ENCODE measurements at regions not wholly inside any gene's neighbourhood (a gene's known extent, or its start where the extent isn't known, plus 50 kb on each side); places are given as distances from the start of the nearest gene placed in this dataset.

DNA sequence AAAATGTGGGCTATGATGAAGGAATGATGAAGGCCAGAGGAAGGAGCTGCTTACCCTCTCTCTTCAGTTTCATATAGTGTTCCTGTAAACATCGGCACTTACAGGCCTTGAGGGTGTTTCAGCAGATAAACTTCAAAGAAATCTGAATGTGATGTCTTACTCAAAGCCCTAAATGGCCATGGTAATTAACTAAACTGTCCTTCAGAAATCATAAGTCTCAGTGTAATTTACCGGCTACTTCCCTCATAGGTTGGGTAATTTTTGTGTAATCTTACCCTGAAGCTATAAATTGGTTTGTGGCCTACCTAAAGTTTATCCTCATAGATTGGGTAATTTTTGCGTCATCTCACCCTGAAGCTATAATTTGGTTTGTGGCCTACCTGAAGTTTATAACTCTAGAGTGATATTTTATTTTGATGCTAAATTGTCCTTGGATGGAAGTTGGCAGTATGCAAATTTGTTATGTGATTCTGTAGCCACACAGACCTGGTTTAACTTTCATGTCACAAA is 2700.3 kb downstream of the ARAP2 start:
- Histone ChIP-seq H3K4ac (replicated peaks; ENCODE audit: insufficient read length, low read depth, low read length) (no peak overlapping the region), H3K4me2 (ENCODE audit: insufficient read depth in 1 of 2, low read depth in 2 of 2, low read length in 2 of 2) (no peak overlapping the region), H2AK5ac (ENCODE audit: low read depth, low read length) (no peak overlapping the region), H4K5ac (ENCODE audit: insufficient read length, low read depth, low read length) (no peak overlapping the region), H3K4me1 (replicated peaks in 1 of 4; ENCODE audit: control insufficient read depth in 3 of 4, insufficient read depth in 4 of 4, low read length in 3 of 4) (no peaks in the 10 kb centered on the region), H3K4me3 (ENCODE audit: extremely low read depth in 1 of 4, insufficient read depth in 2 of 4, low read depth in 3 of 4, low read length in 4 of 4) (no peak overlapping the region), H2BK120ac (replicated peaks; ENCODE audit: low read depth, low read length) (no peak overlapping the region), H3K27me3 (replicated peaks in 1 of 4; ENCODE audit: control insufficient read depth in 3 of 4, extremely low read depth in 1 of 4, insufficient read depth in 3 of 4, low read length in 3 of 4) (no peaks in the 10 kb centered on the region), H4K20me1 (replicated peaks in 1 of 2; ENCODE audit: control insufficient read depth in 1 of 2, insufficient read depth in 2 of 2, low read length in 2 of 2) (no peaks in the 10 kb centered on the region), H3K36me3 (ENCODE audit: control insufficient read depth in 2 of 4, insufficient read depth in 4 of 4, low read length in 3 of 4) (no peaks in the 10 kb centered on the region), H2AFZ (ENCODE audit: low read length) (no peak overlapping the region), H3K14ac (ENCODE audit: insufficient read length) (no peak overlapping the region), H3K79me1 (ENCODE audit: low read depth, low read length) (no peaks in the 10 kb centered on the region), H3K23ac (ENCODE audit: insufficient read length) (no peak overlapping the region), H3K23me2 (ENCODE audit: low read depth, low read length) (no peaks in the 10 kb centered on the region), H3K27ac (ENCODE audit: low read depth, low read length) (no peak overlapping the region), H3K79me2 (ENCODE audit: control insufficient read depth in 1 of 2, insufficient read depth in 2 of 2, low read length in 2 of 2) (no peaks in the 10 kb centered on the region), H2BK20ac (ENCODE audit: low read length) (no peak overlapping the region), H2BK5ac (ENCODE audit: low read depth, low read length) (no peak overlapping the region), H4K91ac (replicated peaks; ENCODE audit: insufficient read length, low read length) (no peak overlapping the region), H3K56ac (replicated peaks; ENCODE audit: insufficient read length, low read depth, low read length) (no peak overlapping the region), H2BK12ac (ENCODE audit: low read depth, low read length) (no peak overlapping the region), H3K9ac (replicated peaks in 1 of 4; ENCODE audit: extremely low read depth in 1 of 4, low read depth in 3 of 4, low read length in 3 of 4) (no peak overlapping the region), H3K9me3 (ENCODE audit: insufficient read depth in 2 of 2, low read depth in 1 of 2, low read length in 1 of 2) (no peaks in the 10 kb centered on the region; a peak in 1 of 4 replicates), H2BK15ac (ENCODE audit: low read length) (no peak overlapping the region), H3K18ac (ENCODE audit: extremely low read depth, low read length) (no peak overlapping the region), H4K8ac (ENCODE audit: extremely low read depth, insufficient read depth, low read length) (no peak overlapping the region)
- TF ChIP-seq TEAD4 (IDR thresholded peaks at IDR 0.05; ENCODE audit: low read depth, low read length) (no peak), EGR1 (IDR thresholded peaks at IDR 0.05; ENCODE audit: borderline replicate concordance, low read depth, low read length) (no peak), FOSL1 (IDR thresholded peaks at IDR 0.05; ENCODE audit: insufficient read depth, low read depth, low read length) (no peak), SP2 (IDR thresholded peaks at IDR 0.05; ENCODE audit: low read length) (no peak), HDAC2 (IDR thresholded peaks at IDR 0.05; ENCODE audit: borderline replicate concordance in 1 of 2, low read depth in 2 of 2, low read length in 2 of 2) (no peak)
- CTCF ChIA-PET (ENCODE audit: partially characterized antibody): interaction anchor here (0.7 kb wide), 1 partner anchor 38 kb away, joined by 3 read pairs; no protein-coding TSS in a partner anchor
- WGBS, 2 experiments (ENCODE audit: extremely low coverage in 1 of 2, insufficient coverage in 1 of 2, insufficient read length in 1 of 2, insufficient replicate concordance in 2 of 2, low coverage in 1 of 2, low lambda C conversion rate in 2 of 2, missing lambda C conversion rate in 1 of 2): 94% methylated on average over 3 of the region's 3 CpGs; no CpG with 5 or more reads in 1 of the 2 experiments
- DNase-seq (ENCODE audit: low read depth in 1 of 2, low spot score in 2 of 2): no peak
- FAIRE-seq: no peak
- POLR2A ChIA-PET (ENCODE audit: partially characterized antibody): no interaction called here
